Superior temporal gyrus (tissue), 1 donor: ENCODE measurements at regions not wholly inside any gene's neighbourhood (a gene's known extent, or its start where the extent isn't known, plus 50 kb on each side); places are given as distances from the start of the nearest gene placed in this dataset.

ENCODE experiments used
- DNase-seq: peaks from one replicate; pipeline ENCODE4 v3.0.0-alpha.2; 2016; ENCODE audit errors: extremely low spot score

DNA sequence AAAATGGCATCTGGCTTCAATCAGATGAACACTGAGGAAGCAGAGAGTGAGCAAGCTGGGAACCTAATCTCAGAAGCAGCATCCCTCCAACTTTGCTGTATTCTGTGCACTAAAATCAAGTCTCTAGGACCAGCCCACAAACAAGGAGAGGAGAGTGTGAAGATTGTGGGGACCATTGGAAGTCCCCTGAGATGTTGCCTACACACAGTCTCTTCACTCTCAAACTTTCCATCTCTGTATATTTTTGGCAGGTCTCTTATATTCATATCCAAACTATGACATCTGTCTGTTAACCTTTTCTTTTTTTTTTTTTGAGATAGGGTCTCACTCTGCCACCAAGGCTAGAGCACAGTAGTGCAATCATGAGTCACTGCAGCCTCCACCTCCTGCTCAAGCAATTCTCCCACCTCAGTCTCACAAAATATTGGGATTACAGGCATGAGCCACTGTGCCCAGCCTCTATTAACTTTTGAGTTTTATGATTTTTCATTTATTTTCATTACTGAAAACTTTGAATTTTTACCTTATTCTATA is 1096.4 kb downstream of the TBC1D22A start:
- DNase-seq: no peak

DNA sequence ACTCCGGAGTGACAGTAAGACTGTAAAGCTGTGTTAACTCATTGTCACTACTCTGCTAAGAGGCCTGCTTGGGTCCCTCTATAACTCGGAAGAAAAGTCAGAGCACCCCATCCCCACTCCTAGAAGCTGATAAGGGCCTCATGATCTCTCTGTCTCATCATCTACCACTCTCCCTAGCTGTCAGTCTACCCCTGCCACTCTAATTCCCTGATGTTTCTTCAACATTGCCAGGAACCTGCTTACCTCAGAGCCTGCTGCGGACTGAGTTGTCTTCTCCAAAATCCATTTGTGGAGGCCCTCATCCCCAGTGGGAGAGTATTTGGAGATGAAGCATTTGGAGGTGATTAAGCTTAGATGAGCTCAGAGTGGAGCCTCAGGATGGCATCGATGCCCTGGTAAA is 1092.2 kb downstream of the TBC1D22A start:
- no peak for DNase-seq

DNA sequence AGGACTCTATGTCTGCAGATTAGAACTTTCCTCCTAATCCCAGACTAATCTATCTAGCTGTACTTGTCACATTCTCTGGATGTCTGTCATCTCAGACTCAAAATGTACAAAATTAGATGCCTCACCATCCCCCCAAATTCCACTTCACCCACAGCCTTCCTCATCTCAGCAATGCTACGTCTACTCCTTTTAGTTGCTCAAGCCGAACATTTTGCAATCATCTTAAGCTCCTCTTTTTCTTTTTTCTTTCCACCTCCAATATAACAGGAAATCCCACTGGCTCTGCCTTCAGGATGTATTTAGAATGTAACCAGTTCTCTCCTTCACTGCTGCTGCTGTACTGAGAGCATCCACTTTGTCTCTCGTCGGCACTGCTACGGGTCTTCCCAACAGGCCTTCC is 1091.8 kb downstream of the TBC1D22A start:
- DNase-seq: no peak

DNA sequence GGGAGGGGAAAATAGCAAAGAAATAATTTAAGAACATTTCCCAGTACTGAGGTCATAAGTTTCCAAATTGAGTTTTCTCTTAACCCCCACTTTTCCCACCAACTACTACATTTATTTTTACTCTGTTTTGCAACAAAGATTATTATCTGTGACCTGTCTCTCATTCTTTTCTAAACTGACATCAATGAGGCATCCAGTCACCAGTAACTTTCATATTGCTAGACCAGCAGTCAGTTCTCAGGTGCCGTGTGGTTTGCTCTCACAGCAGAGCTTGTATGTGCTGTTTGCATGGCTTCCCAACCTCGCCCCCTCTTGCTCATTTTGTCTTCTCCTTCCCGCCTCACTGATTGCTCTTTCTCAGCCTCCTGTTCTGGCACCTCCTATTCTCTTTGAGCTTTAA is 1091.3 kb downstream of the TBC1D22A start:
- DNase-seq: no peak

DNA sequence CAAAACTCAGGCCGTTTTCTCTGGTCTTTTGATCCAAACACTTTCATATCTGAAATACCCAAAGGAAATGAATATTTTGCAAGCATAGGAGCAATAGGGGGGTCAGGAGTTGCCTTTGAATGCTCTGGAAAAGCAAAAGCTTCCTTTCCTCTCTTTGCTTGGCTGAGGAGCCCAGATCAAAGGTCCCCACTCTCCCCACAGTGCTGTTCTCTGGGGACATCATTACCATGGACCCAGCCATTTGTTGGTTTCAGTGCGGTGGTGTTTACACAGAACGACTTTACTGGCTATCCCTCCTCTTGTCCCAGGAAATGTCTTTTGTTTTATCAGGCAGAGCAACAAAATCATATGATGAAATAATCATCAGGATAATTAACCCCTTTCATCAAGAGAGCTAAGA is 1089.1 kb downstream of the TBC1D22A start:
- DNase-seq: no peak

DNA sequence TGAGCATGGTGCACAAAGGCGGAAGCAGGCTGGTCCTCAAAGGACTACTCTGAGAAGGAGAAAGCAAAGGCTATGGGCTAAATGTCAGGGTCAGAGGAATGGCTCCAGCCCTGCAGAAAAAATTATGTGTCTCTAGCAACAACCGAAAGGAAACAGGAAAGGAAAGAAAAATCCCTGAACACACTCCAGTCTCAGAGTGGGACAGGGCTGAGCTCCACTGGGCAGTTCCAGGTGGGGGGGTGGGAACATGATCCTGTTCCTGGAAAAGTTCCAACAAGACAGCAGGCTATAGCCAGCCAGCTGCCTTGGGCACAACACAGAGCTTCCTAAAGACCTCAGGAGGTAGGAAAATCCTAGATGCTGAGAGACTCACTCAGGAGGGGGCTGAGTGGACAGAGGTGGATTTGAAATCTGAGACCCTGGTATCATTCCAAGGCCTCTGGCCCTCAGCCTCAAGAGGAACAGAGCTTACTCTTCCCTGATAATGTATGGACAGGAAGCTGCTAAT is 1088.2 kb downstream of the TBC1D22A start:
- no peak for DNase-seq

DNA sequence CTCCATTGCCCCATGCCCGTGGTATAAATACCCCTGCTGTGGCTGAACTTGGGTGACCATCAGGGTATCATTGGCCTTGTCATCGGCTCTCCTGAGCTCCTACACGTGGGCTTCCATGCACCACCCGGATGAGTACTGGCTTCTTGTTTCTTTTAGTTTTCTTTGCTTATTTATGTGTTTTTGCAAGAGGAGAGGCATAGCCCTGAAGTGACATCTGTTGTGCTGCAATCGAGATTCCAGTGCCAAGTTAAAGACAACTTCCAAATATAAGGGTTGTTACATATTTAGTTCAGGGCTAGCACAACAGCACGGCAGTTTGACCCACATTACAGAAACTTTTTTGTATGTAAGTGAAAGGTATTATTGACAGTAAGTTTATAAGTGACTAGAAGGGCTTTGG is 1087.1 kb downstream of the TBC1D22A start:
- no peak for DNase-seq

DNA sequence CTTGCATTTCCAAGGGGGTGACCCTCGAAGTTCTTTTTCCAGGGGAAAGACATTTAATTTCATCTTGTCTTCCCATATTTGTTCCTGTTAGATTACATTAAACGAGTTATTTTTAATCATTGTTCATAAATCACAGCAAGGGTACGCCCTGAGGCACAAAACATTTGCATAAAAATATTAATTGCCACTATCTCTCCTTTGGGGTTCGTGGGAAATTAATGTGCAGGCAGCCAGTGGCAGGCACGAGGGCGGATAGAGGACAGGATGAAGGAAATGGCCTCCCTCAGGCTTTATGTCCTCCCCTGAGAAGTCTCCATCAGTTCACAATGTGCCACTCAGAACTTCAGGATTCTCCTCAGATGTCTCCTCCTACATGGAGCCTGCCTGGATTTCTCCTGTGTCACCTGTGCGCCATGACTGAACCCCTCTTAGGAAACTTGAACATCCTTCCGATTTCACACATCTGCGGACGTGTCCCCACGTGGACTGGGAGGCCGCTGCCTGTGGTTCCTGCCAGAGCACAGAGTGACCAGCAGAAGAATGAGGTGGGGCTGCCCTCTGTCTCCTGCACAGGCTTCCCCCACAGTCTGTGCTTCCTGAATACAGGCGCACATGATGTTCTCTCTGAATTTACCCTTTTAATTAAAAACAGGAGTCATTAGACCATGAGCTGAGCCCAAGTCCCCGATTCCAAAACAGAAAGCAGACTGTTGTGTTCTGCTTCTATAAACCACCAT is 1085.9 kb downstream of the TBC1D22A start:
- no peak for DNase-seq

DNA sequence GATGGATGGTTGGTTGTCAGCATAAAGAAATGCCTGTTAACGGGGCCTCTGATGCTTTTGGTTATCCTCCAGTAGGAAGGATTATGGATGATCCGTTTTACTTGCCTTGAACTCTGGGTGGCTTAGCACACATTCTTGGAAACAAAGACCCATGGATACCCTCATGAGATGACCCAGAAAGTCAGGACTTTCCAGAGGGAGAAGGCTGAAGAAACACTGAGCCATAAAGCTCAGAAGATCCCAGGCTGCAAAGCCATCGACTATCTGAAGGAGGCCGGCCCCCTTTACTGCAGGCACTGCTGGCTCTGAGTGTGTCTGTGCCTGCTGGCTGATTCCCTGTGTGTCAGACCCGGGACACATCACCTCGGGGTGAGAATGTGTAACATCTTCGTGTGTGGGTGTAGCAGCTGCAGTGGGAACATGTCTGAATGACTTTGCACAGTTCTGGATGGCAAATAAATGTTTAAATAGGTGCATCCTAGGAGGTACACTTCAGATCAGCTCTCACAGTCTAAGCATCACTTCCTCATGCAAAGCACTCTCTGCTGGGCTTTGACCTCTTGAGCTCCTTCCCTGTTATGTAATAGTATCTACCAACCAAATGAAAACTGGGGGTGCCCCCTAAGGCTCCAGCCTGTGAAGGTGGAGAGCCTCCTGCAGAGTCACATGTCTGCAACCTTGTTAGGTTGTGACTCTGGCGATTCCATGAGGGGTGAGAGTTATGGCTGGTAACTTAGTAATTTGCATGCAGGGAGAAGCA is 1084.9 kb downstream of the TBC1D22A start:
- DNase-seq: peak; percentile 20

DNA sequence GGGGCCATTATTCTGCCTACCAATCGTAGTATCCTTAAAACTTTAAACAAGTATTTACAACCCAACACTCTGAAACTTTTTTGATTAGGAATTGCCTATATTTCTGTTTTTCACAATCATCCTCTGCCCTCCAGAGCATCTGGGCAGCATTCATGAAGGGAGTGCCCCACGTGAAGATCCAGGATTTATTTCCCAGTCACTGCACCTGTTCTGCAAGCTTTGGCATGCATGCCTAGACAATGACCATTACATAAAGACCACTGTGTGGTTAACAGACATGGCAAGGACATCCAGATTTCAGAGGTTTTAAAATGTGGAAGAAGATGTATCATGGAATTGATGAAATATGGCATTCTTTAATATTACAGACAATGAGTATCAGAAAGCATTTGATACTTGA is 1083.8 kb downstream of the TBC1D22A start:
- DNase-seq: no peak

DNA sequence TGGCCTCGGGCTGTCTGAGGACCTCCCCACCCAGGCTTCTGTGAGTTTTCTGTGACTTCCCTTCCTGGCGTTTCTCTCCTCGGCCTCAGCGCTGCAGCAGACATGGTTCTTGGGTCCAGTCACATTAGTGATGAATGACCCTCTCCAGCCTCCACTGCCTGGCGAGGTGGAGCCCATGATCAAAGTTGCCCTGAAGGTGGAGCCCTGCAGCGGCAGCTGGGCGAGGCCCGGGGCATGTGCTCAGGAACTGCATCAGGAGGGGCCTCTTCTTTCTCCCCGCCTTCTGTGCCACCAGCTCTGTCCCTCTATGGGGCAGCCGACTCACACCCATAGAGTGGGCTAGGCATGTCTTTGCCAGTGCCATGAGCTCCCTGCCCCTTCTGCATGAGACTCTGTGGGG is 1079.7 kb downstream of the TBC1D22A start:
- no peak for DNase-seq

DNA sequence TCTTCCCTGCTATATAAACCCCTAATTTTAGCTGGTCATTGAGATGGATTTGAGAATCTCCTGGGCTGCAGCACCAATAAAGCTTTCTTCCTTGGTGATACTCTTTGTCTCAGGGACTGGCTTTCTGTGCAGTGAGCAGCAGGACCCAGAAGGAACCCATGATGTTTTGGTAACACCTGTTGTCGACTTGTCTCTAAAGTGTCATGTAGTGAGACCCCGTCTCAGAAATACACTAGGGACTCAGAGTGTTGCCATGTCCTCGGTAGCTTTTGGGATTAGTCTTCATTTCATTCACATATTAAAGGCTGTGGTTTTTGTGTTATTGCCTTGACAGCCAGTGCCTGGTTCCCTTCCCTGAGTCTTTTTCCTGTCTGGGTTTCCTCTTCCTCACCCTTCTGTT is 1078.7 kb downstream of the TBC1D22A start:
- DNase-seq: no peak

DNA sequence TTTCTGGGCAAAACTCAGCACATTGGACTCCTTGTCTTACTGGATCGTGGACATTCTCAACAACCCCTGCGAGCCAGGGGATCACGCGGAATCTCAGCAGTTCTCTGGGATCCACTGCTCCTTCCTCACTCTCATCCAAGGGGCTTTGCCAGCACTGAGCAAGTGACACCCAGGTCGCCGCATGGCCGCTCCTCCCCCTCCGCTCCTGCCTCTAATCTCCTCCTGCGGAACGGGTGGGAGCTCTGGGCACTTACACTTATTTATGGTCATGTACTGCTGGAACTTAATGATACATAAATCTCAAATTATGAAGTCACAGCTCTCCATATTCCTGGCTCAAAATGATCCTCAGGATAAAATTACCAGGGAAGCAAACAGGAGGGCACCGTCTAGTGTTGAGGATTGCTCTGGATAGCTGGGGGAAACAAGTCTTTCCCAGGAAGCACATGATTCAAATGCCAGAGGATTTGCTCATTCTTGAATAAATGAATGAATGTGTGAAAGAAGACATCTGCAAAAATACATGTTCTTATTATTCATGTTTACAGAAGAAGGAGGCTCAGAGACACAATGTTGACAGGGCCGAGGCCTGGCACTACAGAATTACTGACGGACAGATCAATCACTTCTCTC is 1077.3 kb downstream of the TBC1D22A start:
- no peak for DNase-seq

DNA sequence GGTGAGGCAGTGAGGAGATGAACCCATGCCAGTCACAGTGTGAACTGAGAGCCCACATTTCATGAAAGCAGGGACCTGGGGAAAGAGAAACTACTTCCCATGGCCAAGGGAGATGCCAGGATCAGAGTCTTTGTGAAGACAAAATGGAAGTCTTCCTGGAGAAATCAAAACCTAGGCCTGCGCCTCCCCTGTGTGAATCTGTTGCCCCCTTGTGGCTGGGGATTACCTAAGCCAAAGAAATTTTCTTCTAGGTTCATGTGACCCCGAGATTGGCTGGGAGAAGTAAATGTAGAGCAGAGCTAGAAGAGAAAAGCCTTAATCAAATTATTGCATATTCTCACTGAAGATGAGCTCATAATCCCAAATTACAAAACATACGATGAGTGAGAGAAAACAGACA is 1075.3 kb downstream of the TBC1D22A start:
- no peak for DNase-seq

DNA sequence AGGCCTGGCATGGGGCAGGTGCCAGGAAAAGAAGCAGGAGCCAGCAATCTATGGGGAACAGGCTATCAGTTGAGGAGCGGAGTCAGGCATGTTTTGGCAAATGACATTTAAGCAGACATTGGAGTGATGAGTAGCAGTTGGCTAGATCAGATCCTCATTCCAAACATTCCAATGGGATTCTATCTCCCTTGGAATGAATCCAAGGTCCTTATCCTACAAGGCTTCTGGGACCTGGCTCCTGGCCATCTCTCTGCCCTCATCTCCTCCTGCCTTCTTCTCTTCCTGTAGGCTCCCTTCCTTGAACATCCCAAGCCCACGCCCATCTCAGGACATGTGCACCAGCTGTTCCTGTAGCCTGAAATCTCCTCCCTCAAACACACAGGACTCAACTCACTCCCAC is 1074.5 kb downstream of the TBC1D22A start:
- DNase-seq: no peak

DNA sequence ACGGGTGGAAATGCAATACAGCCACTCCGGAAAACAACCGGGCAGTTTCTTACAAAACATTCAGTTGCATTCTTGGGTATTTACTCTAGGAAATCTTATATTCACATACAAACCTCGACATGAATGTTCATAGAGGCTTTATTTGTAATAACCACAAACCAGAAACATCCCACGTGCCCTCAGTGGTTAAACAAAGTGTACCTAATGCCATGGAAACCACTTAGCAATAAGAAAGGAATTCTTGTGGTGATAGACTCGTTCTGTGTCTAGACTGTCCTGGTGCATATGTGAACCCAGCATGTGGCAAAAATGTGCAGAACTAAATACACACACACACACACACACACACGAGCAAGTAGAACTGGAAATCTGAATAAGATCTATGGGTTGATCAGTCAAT is 1073.3 kb downstream of the TBC1D22A start:
- DNase-seq: no peak

DNA sequence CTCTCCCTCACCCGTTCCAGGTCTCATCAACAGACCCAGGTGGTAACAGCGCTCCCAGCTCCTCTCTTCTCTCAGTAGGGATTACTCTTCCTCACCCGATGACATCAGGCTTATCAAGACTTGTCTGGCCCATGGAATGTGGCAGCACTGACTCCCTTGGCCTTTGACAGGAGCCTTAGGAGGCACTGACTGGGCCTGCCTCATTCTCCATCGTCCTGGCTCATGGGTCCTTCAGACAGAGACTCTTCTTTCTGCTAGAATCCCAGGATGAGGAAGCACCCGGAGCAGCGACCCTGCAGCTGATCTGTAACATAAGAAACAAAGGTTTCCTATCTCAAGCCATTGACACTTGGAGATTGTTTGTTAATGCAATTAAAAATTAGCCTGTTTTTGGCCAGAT is 1063.6 kb downstream of the TBC1D22A start:
- DNase-seq: no peak

DNA sequence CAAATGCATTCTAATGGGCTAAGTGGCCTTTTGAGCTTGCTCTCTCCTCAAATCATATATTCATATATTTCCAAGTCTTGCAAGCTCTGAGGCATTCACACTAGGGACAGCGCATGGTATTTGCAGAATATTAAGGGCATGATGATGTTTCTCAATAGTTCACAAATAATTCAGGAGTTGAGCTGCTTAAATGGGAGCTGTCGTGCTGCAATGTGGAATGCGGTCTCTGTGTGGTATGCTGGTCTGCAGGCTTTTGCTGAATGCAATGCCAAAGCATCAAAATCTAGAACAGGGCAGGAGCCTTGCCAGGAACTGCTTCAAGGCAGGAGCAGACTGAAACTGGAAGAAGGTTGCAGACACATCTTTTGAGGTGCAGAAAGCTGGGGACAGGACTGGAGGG is 1060.0 kb downstream of the TBC1D22A start:
- no peak for DNase-seq

DNA sequence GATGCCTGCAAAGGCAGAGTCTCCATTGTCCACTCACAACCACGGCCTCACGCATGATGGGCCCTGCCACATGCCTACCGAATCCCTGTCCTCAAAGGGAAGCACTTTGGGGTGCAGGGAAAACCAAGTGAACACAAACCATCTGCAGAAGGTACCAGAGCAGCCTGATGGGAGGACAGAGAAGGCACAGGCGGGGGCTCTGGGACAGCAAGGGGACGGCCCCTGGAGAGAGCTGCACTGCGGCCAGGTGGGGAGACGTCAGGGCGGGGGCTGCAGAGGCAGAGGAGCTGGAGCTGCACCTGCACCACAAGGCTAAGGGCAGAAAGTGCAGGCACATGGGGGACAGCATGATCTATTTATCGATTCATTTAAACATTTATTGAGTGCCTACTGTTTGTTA is 1056.0 kb downstream of the TBC1D22A start:
- no peak for DNase-seq

DNA sequence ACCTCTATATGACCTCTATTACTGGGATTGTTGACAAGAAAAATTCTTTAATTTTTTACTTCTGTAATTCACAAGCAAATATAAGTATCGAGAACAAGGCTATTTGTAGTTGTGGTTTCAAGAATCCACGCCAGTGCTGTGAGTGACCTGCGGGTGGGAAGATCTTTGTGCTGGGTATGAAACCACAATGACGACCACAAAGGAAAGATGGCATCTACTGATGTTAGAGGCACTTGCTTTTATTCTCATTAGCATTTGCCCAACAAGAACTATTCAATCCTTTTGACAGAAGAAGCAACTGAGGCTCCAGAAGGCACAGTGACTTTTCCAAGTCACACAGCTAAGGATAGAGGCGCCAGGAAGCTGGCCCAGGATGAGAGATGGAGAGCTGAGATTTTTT is 1054.9 kb downstream of the TBC1D22A start:
- no peak for DNase-seq

DNA sequence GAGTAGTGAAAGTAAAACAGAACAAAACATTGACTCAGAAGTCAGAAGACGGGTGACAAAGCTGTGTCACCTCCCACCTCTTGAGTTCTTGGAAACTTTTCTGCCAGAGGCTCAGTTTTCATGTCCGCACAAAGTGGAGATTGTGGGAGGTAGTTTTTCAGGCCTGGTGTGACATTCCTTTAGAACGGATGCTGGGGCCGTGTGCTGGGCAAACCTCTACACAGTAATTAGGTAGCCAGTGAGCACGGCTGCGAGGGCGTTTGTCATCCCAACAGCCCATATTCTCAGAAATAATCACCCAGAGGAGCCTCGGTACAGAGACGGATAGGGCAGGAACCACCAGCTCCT is 1054.4 kb downstream of the TBC1D22A start:
- no peak for DNase-seq

DNA sequence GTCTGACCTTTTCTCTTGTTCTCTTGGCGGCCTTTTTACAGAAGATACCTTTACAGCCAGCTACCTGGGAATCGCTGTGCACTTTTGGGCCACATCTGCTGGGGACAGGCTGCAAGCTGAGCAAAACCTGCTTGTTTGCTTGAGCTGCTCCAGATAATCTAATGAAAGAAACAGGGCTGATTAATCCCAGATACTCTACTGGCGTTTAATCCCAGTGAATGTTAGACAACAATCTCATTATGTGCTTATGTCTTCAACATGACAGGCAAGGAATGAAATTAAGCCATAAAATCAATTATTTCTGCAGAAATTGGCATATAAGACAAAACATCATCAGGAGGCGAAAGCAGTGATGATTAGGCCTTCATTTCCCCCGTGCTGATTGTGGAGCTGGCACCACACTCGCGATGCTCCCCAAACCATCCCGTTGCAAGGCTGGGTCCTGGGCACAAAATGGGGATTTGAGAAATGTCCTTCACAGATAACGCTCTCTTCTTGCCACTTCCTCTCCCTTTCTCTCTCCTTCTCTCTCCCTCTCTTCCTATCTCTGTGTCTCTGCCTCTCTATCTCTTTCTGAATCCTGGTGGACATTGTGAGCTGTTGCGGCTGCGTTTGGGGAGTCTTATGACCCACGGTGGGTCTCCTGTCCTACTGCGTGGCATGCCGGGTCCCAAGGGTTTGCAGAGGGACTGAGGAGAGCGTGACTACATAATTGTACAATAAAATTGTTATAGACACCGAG is 1053.8 kb downstream of the TBC1D22A start:
- DNase-seq: no peak
